ENCODE measurements at regions not wholly inside any gene's neighbourhood (a gene's known extent, or its start where the extent isn't known, plus 50 kb on each side); places are given as distances from the start of the nearest gene placed in this dataset.
A peak's percentile ranks its signal among the peaks of the same experiment; 100 is the strongest.

DNA sequence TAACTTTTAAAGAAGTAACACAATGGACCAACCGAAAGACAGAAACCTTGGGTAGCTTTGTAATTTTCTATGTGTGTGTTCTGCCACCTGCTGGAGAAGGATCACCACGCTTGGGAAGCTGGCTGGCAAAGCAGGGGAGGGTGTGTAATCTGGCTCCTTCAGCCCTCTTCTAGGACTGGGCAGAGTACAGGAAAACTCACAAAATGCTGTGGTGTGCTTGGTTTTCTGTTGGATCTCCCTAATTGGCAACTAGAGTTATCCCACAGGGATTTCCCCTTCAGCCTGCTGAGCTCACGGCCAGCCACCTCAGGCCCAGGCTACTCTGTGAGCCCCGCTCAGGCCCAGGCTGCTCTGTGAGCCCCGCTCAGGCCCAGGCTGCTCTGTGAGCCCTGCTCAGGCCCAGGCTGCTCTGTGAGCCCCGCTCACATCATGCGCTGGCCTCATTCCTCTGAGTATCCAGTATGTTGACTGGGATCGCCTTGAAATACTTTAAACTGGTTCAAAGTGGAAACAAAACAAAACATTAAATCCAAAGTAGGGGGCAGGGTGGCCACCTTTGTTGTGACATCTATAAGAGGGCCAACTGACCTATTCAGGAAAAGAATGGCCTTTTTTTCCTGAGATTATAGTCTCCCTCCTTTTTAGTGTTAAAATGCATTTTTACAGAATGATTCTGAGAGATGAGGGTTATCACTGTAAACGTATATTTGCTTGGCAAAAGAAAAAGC is 52.0 kb upstream of the RNU6-8 start:
- peak; percentile 71 to 73 for DNase-seq (ENCODE audit: low read depth in 2 of 2)

DNA sequence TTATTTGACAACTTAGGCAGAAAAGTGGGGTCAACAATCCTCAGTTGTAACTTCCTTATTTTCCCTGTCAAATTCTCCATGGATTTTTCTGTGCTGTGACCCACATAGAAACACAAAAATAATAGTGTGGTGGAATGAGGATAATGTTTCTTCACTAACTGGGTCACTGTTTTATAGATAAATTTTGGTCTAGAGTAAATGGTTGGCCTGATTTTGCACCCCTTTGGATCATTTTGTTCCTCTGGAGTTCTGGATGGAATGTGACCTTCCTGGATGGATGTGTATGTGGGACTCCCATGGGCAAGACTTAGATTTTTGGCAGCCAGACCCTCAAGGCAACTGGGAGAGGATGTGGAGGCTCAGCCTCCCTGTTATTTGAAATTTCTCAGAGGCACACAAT is 52.7 kb upstream of the RNU6-8 start:
- DNase-seq (ENCODE audit: low read depth in 2 of 2), result no peak

DNA sequence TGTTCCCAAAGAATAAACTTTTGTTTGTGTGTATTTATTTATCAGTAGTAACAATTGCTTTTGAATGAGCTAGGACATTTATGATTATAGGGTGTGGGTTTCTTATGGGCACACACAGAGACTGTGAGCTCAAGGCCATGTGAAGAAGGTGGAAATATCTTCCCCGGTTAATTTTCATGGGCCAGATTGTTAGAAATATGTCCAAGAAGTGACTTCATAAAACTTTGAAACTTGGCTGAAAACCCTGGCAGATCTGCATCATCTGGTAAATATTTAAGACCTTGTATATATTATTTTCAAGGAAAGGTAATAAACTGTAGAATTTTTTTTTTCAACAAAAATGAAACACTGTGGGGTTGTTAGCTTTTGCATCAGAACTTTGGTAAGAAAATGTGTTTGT is 53.5 kb upstream of the RNU6-8 start:
- DNase-seq (ENCODE audit: low read depth in 2 of 2), result no peak

DNA sequence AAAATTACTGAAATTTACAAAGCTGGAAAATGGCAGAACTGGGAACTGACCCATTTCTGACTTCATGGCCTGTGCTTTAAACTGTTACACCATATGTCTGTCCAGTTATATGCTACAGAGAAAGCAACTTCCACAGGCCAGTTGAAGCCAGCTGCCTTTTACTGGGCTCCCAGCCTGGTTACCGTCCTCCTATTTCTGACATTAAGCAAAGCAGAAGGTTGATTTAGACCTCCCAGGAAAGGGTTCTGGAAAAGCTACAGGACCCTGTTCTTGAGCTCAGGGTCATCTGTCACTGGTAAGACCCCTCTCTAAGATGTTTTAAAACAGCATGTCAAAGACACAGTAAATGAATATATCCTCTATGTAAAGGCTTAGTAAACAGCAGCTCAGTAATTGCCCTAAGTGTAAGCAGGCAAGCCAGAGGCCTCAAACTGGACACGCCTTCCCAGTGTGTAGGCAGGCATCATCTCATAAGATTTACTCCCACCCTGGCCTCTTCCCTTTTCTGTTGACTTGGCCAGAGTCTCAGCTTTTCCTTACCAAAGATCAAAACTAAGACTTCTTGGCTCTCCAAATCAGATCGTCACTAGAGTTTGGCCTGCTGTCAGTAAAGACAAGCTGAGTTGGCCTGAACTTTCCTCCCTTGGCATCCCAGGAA is 55.4 kb upstream of the RNU6-8 start:
- DNase-seq (ENCODE audit: low read depth in 2 of 2), result no peak

DNA sequence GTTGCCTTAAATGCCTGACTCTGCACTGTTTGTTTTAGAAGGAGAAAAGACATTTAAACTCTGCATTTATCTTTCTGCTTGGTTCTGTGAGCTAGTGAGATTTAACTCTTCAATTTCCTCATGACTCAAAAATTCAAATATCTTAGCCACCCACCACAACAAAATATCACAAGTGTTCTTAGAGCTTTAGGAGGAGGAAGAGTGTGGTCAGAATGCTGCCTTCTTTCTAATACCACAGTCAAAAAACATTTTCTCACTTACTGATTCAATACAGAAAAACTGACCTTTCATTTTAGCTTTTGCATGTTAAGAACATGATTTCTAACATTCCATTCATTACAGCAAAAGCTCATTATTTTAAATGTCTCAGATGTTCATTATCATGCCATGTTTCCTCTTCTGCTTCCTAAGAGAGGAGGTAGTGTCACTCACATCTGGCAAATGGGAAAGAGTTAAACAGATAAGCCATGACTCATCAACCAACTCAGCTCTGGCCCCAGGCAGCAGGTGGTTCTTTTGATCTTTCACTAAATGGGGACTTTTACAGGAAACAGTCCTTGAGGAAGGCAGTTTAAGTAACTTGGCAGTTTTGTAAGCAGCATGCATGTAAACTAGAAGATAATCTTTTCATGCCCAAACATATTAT is 56.4 kb upstream of the RNU6-8 start:
- peak; percentile 17 to 68 for DNase-seq (ENCODE audit: low read depth in 2 of 2)

DNA sequence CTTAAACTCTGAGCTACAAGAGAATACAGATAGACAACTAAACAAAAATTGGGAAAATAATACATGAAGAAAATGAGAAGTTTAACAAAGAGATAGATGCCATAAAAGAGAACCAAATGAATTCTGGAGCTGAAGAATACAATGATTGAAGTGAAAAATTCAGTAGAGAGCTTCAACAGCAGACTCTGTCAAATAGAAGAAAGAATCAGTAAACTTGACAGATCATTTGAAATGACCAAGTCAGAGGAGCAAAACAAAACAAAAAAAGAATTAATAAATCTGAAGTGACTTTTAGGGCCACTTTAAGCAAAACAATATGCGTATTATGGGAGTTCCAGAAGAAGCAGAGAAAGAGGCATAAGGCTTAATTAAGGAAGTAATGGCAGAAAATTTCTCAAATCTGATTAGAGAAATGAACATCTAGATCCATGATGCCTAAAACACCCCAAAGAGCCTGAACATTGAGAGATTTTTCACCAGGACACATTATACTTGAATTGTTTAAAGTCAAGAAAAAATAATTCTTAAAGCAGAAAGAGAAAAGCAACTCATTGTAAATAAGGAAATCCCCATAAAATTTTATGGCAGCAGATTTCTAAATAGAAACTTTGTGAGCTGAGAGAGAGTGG is 61.0 kb upstream of the RNU6-8 start:
- DNase-seq (ENCODE audit: low read depth in 2 of 2), result no peak

DNA sequence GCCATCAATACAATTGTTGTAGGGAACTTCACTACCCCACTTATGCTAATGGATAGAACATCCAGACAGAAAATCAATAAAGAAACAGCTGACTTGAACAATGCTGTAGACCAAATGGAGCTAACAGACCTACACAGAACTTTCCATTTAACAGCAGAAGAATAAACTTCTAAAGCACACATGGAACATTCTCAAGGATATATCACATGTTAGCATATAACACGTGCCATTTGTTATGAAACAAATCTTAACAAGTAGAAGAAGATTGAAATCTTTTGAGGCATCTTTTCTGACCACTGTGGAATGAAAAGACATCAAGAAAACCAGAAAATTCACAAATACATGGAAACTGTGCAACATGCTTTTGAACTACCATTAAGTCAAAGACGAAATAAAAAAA is 62.5 kb upstream of the RNU6-8 start:
- DNase-seq (ENCODE audit: low read depth in 2 of 2), result no peak

DNA sequence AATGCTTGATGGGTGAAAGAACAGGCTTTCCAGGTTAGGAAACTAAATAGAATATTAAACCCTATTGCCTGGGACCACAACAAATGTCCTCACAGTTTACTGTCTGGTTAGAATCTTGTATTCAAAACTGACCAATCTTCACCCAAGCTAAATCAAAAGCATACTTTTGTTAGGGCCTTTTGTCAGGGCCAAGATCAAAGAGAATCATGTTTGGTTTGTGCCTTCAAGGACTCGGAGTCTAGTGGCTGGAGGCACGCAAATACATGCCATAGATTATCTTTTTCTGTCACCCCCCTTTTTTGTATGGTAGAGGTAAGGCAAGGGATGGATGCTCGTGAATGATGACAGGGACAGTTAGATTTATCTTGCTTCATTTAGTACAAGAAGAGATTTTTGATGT is 51.1 kb upstream of the AKAP6 start:
- DNase-seq (ENCODE audit: low read depth in 2 of 2), result no peak

Measured in lung microvascular endothelial cell (primary cell).